GM12892 (cell line): ENCODE measurements at regions not wholly inside any gene's neighbourhood (a gene's known extent, or its start where the extent isn't known, plus 50 kb on each side); places are given as distances from the start of the nearest gene placed in this dataset.

ENCODE experiments used
- POLR2AphosphoS5 ChIP-seq: IDR thresholded peaks from 2 replicates; pipeline ENCODE4 v1.6.1; 2011; ENCODE audit warnings: low read depth, low read length, control low read depth
- TAF1 ChIP-seq: IDR thresholded peaks from 2 replicates; pipeline ENCODE4 v1.6.1; 2011; ENCODE audit warnings: low read depth, mild to moderate bottlenecking, control low read depth, low read length, borderline replicate concordance

DNA sequence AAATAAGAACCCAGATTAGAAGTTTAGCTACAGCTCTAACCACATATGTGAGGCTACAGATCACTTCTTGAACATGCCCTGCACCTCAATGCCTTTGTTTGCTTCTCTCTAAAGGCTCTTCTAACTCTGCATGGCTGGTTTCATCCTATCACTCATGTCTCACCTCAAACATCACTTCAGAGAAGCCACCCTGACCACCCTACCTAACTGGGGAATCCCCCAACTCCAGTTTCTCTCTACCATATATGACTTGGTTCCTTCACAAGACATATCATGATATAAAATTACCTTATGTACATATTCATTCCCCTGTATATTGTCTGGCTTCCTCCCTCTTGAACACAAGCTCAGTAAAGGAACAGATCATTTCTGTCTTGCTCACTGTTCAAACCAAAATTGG, 250.2 kb upstream of the GRIP1 start:
- no peak for TF ChIP-seq POLR2AphosphoS5
- no peak for TF ChIP-seq TAF1
